Mesenchymal stem cell (in vitro differentiated cells and primary cell): ENCODE measurements at regions not wholly inside any gene's neighbourhood (a gene's known extent, or its start where the extent isn't known, plus 50 kb on each side); places are given as distances from the start of the nearest gene placed in this dataset.

Experiments
- DNase-seq: peaks from one replicate; pipeline ENCODE4 v3.0.0-alpha.2; 2013
- H2AFZ ChIP-seq: one replicate; pipeline ENCODE4 v1.6.1; 2013; ENCODE audit warnings: low read depth, mild to moderate bottlenecking, control low read depth, inconsistent platforms, low read length, moderate library complexity
- H2AK5ac ChIP-seq: 2 replicates; pipeline ENCODE4 v1.6.1; 2013; ENCODE audit warnings: low read length, moderate library complexity, mild to moderate bottlenecking, inconsistent platforms; ENCODE audit not compliant: severe bottlenecking
- H2BK120ac ChIP-seq: one replicate; pipeline ENCODE4 v1.6.1; 2013; ENCODE audit warnings: low read depth, mild to moderate bottlenecking, inconsistent platforms, low read length, moderate library complexity
- H2BK12ac ChIP-seq, 2 experiments: one replicate each; pipeline ENCODE4 v1.6.1; 2013; ENCODE audit warnings: inconsistent platforms in 2 of 2, low read length in 2 of 2, mild to moderate bottlenecking in 2 of 2, moderate library complexity in 2 of 2, control low read depth in 1 of 2
- H2BK15ac ChIP-seq: one replicate; pipeline ENCODE4 v1.6.1; 2013; ENCODE audit warnings: mild to moderate bottlenecking, low read depth, inconsistent platforms; ENCODE audit not compliant: poor library complexity, severe bottlenecking
- H2BK5ac ChIP-seq: 2 replicates; pipeline ENCODE4 v1.6.1; 2013; ENCODE audit warnings: low read depth, mild to moderate bottlenecking, low read length, control low read depth, inconsistent platforms; ENCODE audit not compliant: poor library complexity, severe bottlenecking
- H3K14ac ChIP-seq, 2 experiments: one replicate each; pipeline ENCODE4 v1.6.1; 2013; ENCODE audit warnings: inconsistent platforms in 2 of 2, low read length in 2 of 2, control low read depth in 1 of 2, mild to moderate bottlenecking in 1 of 2, moderate library complexity in 1 of 2
- H3K18ac ChIP-seq, 2 experiments: one replicate each; pipeline ENCODE4 v1.6.1; 2013; ENCODE audit warnings: inconsistent platforms in 2 of 2, low read length in 2 of 2, control low read depth in 1 of 2, low read depth in 1 of 2, mild to moderate bottlenecking in 1 of 2
- H3K23ac ChIP-seq, 2 experiments: one replicate each; pipeline ENCODE4 v1.6.1; 2013; ENCODE audit warnings: inconsistent platforms in 2 of 2, low read length in 2 of 2, mild to moderate bottlenecking in 2 of 2, moderate library complexity in 2 of 2, control low read depth in 1 of 2
- H3K27ac ChIP-seq: 2 replicates; pipeline ENCODE4 v1.5.1; 2013; ENCODE audit warnings: mild to moderate bottlenecking, moderate library complexity, low read length, control low read depth, inconsistent platforms; ENCODE audit not compliant: poor library complexity, severe bottlenecking
- H3K27me3 ChIP-seq, 2 experiments: 2 replicates each; pipeline versions ENCODE4 v1.6.1 to v1.7.0; 2013; ENCODE audit warnings: low read length in 2 of 2, mild to moderate bottlenecking in 2 of 2, moderate library complexity in 2 of 2, control low read depth in 1 of 2, inconsistent platforms in 1 of 2; ENCODE audit not compliant: control insufficient read depth in 1 of 2, insufficient read depth in 1 of 2
- H3K36me3 ChIP-seq, 2 experiments: 2 replicates each; pipeline versions ENCODE4 v1.6.1 to v1.7.0; 2013; ENCODE audit warnings: low read length in 2 of 2, control low read depth in 1 of 2, inconsistent platforms in 1 of 2, low read depth in 1 of 2, mild to moderate bottlenecking in 1 of 2; ENCODE audit not compliant: insufficient read depth in 2 of 2, control insufficient read depth in 1 of 2
- H3K4ac ChIP-seq, 2 experiments: one replicate each; pipeline ENCODE4 v1.6.1; 2013; ENCODE audit warnings: inconsistent platforms in 2 of 2, low read length in 2 of 2, mild to moderate bottlenecking in 2 of 2, moderate library complexity in 2 of 2, control low read depth in 1 of 2, low read depth in 1 of 2
- H3K4me1 ChIP-seq: 2 replicates; pipeline ENCODE4 v1.6.1; 2013; ENCODE audit warnings: low read depth, low read length, control low read depth; ENCODE audit not compliant: control insufficient read depth, insufficient read depth
- H3K4me2 ChIP-seq: 2 replicates; pipeline ENCODE4 v1.6.1; 2013; ENCODE audit warnings: low read length, mild to moderate bottlenecking, inconsistent platforms; ENCODE audit not compliant: poor library complexity, severe bottlenecking
- H3K4me3 ChIP-seq, 2 experiments: 2 replicates each; pipeline versions ENCODE4 v1.5.1 to v1.7.0; 2013; ENCODE audit warnings: low read length in 2 of 2, mild to moderate bottlenecking in 2 of 2, control low read depth in 1 of 2, low read depth in 1 of 2; ENCODE audit not compliant: insufficient read depth in 1 of 2
- H3K79me1 ChIP-seq: replicated peaks from 2 replicates; pipeline ENCODE4 v1.6.1; 2013; ENCODE audit warnings: mild to moderate bottlenecking, control low read depth, low read length, inconsistent platforms; ENCODE audit not compliant: poor library complexity, severe bottlenecking
- H3K9ac ChIP-seq: 2 replicates; pipeline ENCODE4 v1.7.0; 2013; ENCODE audit warnings: mild to moderate bottlenecking, low read length, moderate library complexity
- H3K9me3 ChIP-seq: 2 replicates; pipeline ENCODE4 v1.7.0; 2013; ENCODE audit warnings: mild to moderate bottlenecking, low read length; ENCODE audit not compliant: control insufficient read depth
- H4K8ac ChIP-seq: one replicate; pipeline ENCODE4 v1.6.1; 2013; ENCODE audit warnings: inconsistent platforms, mild to moderate bottlenecking, low read length, moderate library complexity
- H4K91ac ChIP-seq: one replicate; pipeline ENCODE4 v1.6.1; 2013; ENCODE audit warnings: mild to moderate bottlenecking, low read length, inconsistent platforms
- WGBS: methylation state at CpG from one replicate; pipeline ENCODE4 v1.1.7; 2013; ENCODE audit warnings: mixed read lengths; 5-methylcytosine and 5-hydroxymethylcytosine counted together

DNA sequence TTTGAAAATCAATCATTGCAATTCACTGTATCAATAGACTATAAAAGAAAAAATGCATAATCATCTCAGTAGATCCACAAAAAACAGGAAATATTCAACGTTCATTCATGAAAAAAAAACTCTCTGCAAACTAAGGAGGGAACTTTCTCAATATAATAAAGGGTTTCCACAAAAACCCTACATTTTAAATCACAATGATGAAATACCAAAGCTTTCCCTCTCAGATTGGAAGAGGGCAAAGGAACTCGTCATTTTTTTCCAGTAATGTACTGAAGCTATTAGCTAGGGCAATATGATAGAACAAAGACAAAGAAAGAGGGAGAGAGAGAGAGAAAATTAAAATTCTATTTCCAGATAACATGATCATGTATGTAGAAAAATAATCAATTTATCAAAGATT lies 167.1 kb upstream of the RBMS1 start:
- Histone ChIP-seq H3K4me1 (no peaks in the 10 kb centered on the region), H3K27ac (no peak overlapping the region), H2AFZ (no peak overlapping the region), H3K9ac (no peak overlapping the region), H3K27me3 (no peaks in the 10 kb centered on the region), H3K23ac (no peak overlapping the region), H3K9me3 (no peaks in the 10 kb centered on the region), H4K91ac (no peak overlapping the region), H3K79me1 (no peaks in the 10 kb centered on the region), H3K4me3 (no peak overlapping the region), H2BK120ac (no peak overlapping the region), H2AK5ac (no peak overlapping the region), H3K4ac (no peak overlapping the region), H3K36me3 (no peaks in the 10 kb centered on the region), H3K14ac (no peak overlapping the region), H2BK12ac (no peak overlapping the region), H2BK5ac (no peak overlapping the region), H3K4me2 (no peak overlapping the region), H4K8ac (no peak overlapping the region), H3K18ac (no peak overlapping the region), H2BK15ac (no peak overlapping the region)
- WGBS, result 50% methylated on average over 1 of the region's 2 CpGs
- no peak for DNase-seq

- no peak for DNase-seq
- Histone ChIP-seq H2AK5ac (peak overlapping the region; percentile 56), H3K9me3 (no peaks in the 10 kb centered on the region), H3K4ac (no peak overlapping the region), H3K4me1 (no peaks in the 10 kb centered on the region), H3K18ac (peak overlapping the region in 1 of 2 experiments; percentile 52), H2BK5ac (no peak overlapping the region), H2AFZ (no peak overlapping the region), H3K27ac (no peak overlapping the region), H3K36me3 (no peaks in the 10 kb centered on the region), H2BK12ac (peak overlapping the region in 1 of 2 experiments; percentile 57), H3K79me1 (no peaks in the 10 kb centered on the region), H2BK120ac (no peak overlapping the region), H3K4me2 (no peak overlapping the region), H3K14ac (no peak overlapping the region), H3K23ac (no peak overlapping the region), H3K27me3 (no peaks in the 10 kb centered on the region), H3K9ac (peak overlapping the region; percentile 2), H4K91ac (no peak overlapping the region), H4K8ac (peak overlapping the region; percentile 33), H3K4me3 (no peak overlapping the region), H2BK15ac (no peak overlapping the region)
- 95% methylated on average over 2 of the region's 2 CpGs for WGBS
Observed at GRCh38 chr2:160664603-160665140, 171.1 kb upstream of the RBMS1 start.

DNA sequence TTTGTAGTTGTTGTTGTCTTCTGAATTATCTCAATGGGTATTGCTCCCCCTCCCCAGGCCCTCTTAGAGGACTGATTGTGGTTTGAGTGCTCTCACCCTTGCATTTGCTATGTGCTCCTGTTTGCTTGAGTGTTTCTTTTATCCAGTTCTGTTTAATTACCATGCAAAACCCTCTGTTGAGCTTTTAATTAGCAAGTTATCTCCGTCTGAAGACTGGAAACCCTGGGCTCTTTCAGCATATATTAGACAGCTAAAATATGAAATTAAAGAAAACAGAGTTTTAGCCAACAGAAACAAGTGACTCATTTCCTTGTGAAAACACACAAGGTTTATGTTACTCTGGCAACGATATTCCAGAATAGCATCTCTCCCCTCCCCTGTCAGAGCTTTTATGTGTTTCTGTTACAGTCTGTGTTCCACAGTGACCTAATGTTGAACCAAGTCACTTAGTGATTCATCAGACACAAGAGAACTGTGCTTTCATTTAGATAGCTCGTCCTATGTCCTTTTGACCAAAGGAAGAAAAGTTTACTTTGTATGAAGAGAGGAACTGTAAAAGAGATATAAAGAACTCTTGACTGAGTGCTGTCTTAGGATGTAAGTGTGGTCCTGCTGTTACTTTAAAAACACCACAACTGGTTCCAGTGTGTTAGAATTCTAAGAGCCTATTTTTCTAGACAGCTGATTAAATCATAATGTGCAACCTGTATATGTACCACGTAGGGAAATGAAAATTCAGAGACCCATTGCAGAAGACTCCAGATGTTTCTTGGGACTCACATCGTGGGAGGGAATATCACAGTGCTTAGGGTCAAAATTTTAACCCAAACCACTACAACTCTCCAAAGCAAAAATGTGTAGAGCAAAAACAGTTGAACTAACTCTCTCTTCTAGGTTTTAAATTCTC lies 172.8 kb upstream of the RBMS1 start:
- H2BK15ac ChIP-seq, result no peak overlapping the region
- H4K91ac ChIP-seq, result no peak overlapping the region
- peak overlapping the region in 1 of 2 experiments; percentile 50 for H3K4ac ChIP-seq
- H2BK120ac ChIP-seq, result no peak overlapping the region
- H3K36me3 ChIP-seq, result no peaks in the 10 kb centered on the region
- H3K27me3 ChIP-seq, result no peaks in the 10 kb centered on the region
- no peak overlapping the region for H2BK5ac ChIP-seq
- H3K4me1 ChIP-seq, result no peaks in the 10 kb centered on the region
- DNase-seq, result peak; percentile 99
- H3K14ac ChIP-seq, result no peak overlapping the region
- H4K8ac ChIP-seq, result no peak overlapping the region
- no peak overlapping the region for H2BK12ac ChIP-seq
- H2AFZ ChIP-seq, result no peak overlapping the region
- no peaks in the 10 kb centered on the region for H3K9me3 ChIP-seq
- 4% methylated on average over 4 of the region's 5 CpGs for WGBS
- H3K9ac ChIP-seq, result peak overlapping the region; percentile 87
- H3K4me2 ChIP-seq, result peak overlapping the region; percentile 52
- H3K79me1 ChIP-seq, result no peaks in the 10 kb centered on the region
- H3K23ac ChIP-seq, result no peak overlapping the region
- no peak overlapping the region for H2AK5ac ChIP-seq
- peak overlapping the region; percentile 76 for H3K27ac ChIP-seq
- peak overlapping the region in 1 of 2 experiments; percentile 52 for H3K4me3 ChIP-seq
- H3K18ac ChIP-seq, result no peak overlapping the region

GRCh38 chr2:160667811-160668210 lies 174.2 kb upstream of the RBMS1 start:
- Histone ChIP-seq H2AK5ac (no peak overlapping the region), H3K79me1 (no peaks in the 10 kb centered on the region), H4K8ac (no peak overlapping the region), H3K27me3 (no peaks in the 10 kb centered on the region), H3K23ac (no peak overlapping the region), H3K4me3 (no peak overlapping the region), H3K14ac (no peak overlapping the region), H3K9ac (peak overlapping the region; percentile 87), H2BK15ac (no peak overlapping the region), H3K4me1 (no peaks in the 10 kb centered on the region), H2BK120ac (no peak overlapping the region), H2AFZ (no peak overlapping the region), H2BK5ac (no peak overlapping the region), H3K9me3 (no peaks in the 10 kb centered on the region), H3K4ac (no peak overlapping the region), H2BK12ac (no peak overlapping the region), H3K4me2 (no peak overlapping the region), H3K36me3 (no peaks in the 10 kb centered on the region), H3K18ac (no peak overlapping the region), H4K91ac (no peak overlapping the region), H3K27ac (no peak overlapping the region)
- no peak for DNase-seq
